Sigmoid colon (tissue), 4 donors: ENCODE measurements at regions not wholly inside any gene's neighbourhood (a gene's known extent, or its start where the extent isn't known, plus 50 kb on each side); places are given as distances from the start of the nearest gene placed in this dataset.

Source experiments
- CTCF ChIP-seq, 4 experiments: fragments of 450-650 bp in 3 of 4; fragments of 200-600 bp in 1 of 4; IDR thresholded peaks; one replicate each; pipeline ENCODE4 v1.5.1; 2016 to 2019; ENCODE audit warnings: antibody characterized with exemption in 4 of 4, mild to moderate bottlenecking in 3 of 4, moderate library complexity in 2 of 4
- EP300 ChIP-seq, 4 donors: sonication (generic); formaldehyde crosslinking; IDR thresholded peaks; one replicate each; pipeline ENCODE4 v1.6.1; 2017; ENCODE audit warnings: antibody characterized with exemption in 4 of 4
- POLR2A ChIP-seq, 2 donors: fragments of 450-650 bp; IDR thresholded peaks; one replicate each; pipeline ENCODE4 v1.6.1; 2016; ENCODE audit warnings: antibody characterized with exemption in 2 of 2, mild to moderate bottlenecking in 2 of 2, moderate library complexity in 2 of 2
- POLR2AphosphoS5 ChIP-seq, 4 donors: sonication (generic); formaldehyde crosslinking; IDR thresholded peaks; one replicate each; pipeline ENCODE4 v1.6.1; 2017; ENCODE audit warnings: antibody characterized with exemption in 4 of 4

DNA sequence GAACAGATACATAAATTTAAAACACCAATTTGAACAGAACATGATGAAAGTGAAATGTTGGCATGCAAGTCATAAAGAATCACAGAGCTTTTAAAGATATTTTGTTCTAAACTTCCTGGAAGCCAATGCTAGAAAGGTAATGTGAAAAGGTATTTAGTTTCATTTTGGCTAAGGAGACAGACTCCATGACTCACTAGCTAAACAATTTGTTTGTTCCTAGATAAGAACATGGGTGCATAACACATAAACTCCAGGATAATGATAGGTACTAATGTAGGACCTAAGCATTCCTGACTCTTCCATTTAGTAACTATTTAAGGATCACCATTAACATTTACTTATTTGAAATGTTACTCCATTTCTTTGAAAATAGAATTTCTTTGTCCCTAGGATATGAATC is 292.5 kb upstream of the CNTNAP5 start:
- TF ChIP-seq CTCF (IDR thresholded peaks at IDR 0.05) (no peak), POLR2A (IDR thresholded peaks at IDR 0.05) (no peak), POLR2AphosphoS5 (IDR thresholded peaks at IDR 0.05) (no peak), EP300 (IDR thresholded peaks at IDR 0.05) (no peak)
